Lower leg skin (tissue), 3 donors: ENCODE measurements at regions not wholly inside any gene's neighbourhood (a gene's known extent, or its start where the extent isn't known, plus 50 kb on each side); places are given as distances from the start of the nearest gene placed in this dataset.
"Not testable (repeated sequence)": the region's sequence is repeated elsewhere in the genome, so short reads cannot be mapped to it uniquely, and the experiment has no call there.

ENCODE experiments used
- CTCF ChIP-seq, 3 donors: fragments of 450-650 bp; IDR thresholded peaks; one replicate each; pipeline ENCODE4 v1.5.1; 2016; ENCODE audit warnings: antibody characterized with exemption in 3 of 3, mild to moderate bottlenecking in 3 of 3, moderate library complexity in 2 of 3
- POLR2A ChIP-seq, 2 donors: fragments of 450-650 bp; IDR thresholded peaks; one replicate each; pipeline ENCODE4 v1.6.1; 2016 to 2017; ENCODE audit warnings: antibody characterized with exemption in 2 of 2, mild to moderate bottlenecking in 1 of 2, moderate library complexity in 1 of 2

GRCh38 chr2:89231241-89231640 lies 539.8 kb downstream of the RPIA start:
- TF ChIP-seq CTCF, POLR2A (IDR thresholded peaks at IDR 0.05): not testable (repeated sequence)
